Activated T-helper 1 cell treated with anti-CD3 and anti-CD28 coated beads, Interleukin-12 subunit alpha, Interleukin-12 subunit beta, Interleukin-2, Interleukin-4 antibody, amounts not matched to agents 30 ng/mL and 10 ng/mL and 1 ng/mL, durations not matched to agents 14 hours and 24 hours and 36 hours (primary cell): ENCODE measurements at regions not wholly inside any gene's neighbourhood (a gene's known extent, or its start where the extent isn't known, plus 50 kb on each side); places are given as distances from the start of the nearest gene placed in this dataset.
A peak's percentile ranks its signal among the peaks of the same experiment; 100 is the strongest.

ENCODE experiments used
- DNase-seq: peaks from one replicate; pipeline ENCODE4 v3.0.0; 2021; ENCODE audit warnings: low spot score
- H3K27ac Mint-ChIP-seq: one replicate; pipeline ENCODE4 v1.8.0; 2021; ENCODE audit warnings: mild to moderate bottlenecking, mixed read lengths
- H3K27me3 Mint-ChIP-seq: one replicate; pipeline ENCODE4 v1.8.0; 2022; ENCODE audit warnings: mild to moderate bottlenecking, moderate library complexity, mixed read lengths; ENCODE audit not compliant: insufficient read depth
- H3K36me3 Mint-ChIP-seq: one replicate; pipeline ENCODE4 v1.8.0; 2021; ENCODE audit warnings: low read depth, mixed read lengths
- H3K4me1 Mint-ChIP-seq: one replicate; pipeline ENCODE4 v1.8.0; 2021; ENCODE audit warnings: low read depth, mixed read lengths
- H3K4me3 Mint-ChIP-seq: one replicate; pipeline ENCODE4 v1.8.0; 2021; ENCODE audit warnings: mild to moderate bottlenecking, moderate library complexity, mixed read lengths
- H3K9me3 Mint-ChIP-seq: one replicate; pipeline ENCODE4 v1.8.0; 2021; ENCODE audit warnings: mixed read lengths
- intact Hi-C: fragments of 100-400 bp; cut with micrococcal nuclease; formaldehyde crosslinking; loops from one replicate; pipeline ENCODE4 v1.15.1; 2024

- Mint-ChIP-seq H3K36me3 (no peaks in the 10 kb centered on the region), H3K4me1 (no peaks in the 10 kb centered on the region), H3K27ac (no peak overlapping the region), H3K27me3 (peaks cover 13% of the 10 kb centered on the region), H3K9me3 (no peaks in the 10 kb centered on the region), H3K4me3 (no peak overlapping the region)
- no peak for DNase-seq
- intact Hi-C loops, result no loop called here
These were observed 73.3 kb upstream of the FAM171A1 start for GRCh38 chr10:15444105-15445005.

GRCh38 chr10:15442056-15442455, 71.0 kb upstream of the FAM171A1 start:
- DNase-seq, result no peak
- Mint-ChIP-seq H3K4me1 (no peaks in the 10 kb centered on the region), H3K36me3 (no peaks in the 10 kb centered on the region), H3K9me3 (no peaks in the 10 kb centered on the region), H3K27ac (no peak overlapping the region), H3K4me3 (no peak overlapping the region), H3K27me3 (peaks cover 13% of the 10 kb centered on the region)
- intact Hi-C loops, result no loop called here

- no peaks in the 10 kb centered on the region for H3K36me3 Mint-ChIP-seq
- intact Hi-C loops, result no loop called here
- H3K9me3 Mint-ChIP-seq, result no peaks in the 10 kb centered on the region
- DNase-seq, result no peak
- no peak overlapping the region for H3K4me3 Mint-ChIP-seq
- H3K4me1 Mint-ChIP-seq, result no peaks in the 10 kb centered on the region
- no peak overlapping the region for H3K27ac Mint-ChIP-seq
- H3K27me3 Mint-ChIP-seq, result peaks cover 15% of the 10 kb centered on the region
These were observed 69.2 kb upstream of the FAM171A1 start for GRCh38 chr10:15440204-15440711.

GRCh38 chr10:15439341-15439842, 68.3 kb upstream of the FAM171A1 start:
- no peaks in the 10 kb centered on the region for H3K9me3 Mint-ChIP-seq
- no peak overlapping the region for H3K4me3 Mint-ChIP-seq
- no peak for DNase-seq
- no peaks in the 10 kb centered on the region for H3K36me3 Mint-ChIP-seq
- H3K27ac Mint-ChIP-seq, result no peak overlapping the region
- no peaks in the 10 kb centered on the region for H3K4me1 Mint-ChIP-seq
- H3K27me3 Mint-ChIP-seq, result peaks cover 15% of the 10 kb centered on the region
- intact Hi-C loops, result loop anchor here (10.0 kb wide), 1 partner anchor 115 kb away; no protein-coding TSS in a partner anchor

GRCh38 chr10:15436696-15437095, 65.6 kb upstream of the FAM171A1 start:
- H3K27me3 Mint-ChIP-seq, result peaks cover 8% of the 10 kb centered on the region
- no peaks in the 10 kb centered on the region for H3K4me1 Mint-ChIP-seq
- no peaks in the 10 kb centered on the region for H3K36me3 Mint-ChIP-seq
- H3K4me3 Mint-ChIP-seq, result no peak overlapping the region
- DNase-seq, result no peak
- H3K27ac Mint-ChIP-seq, result no peak overlapping the region
- no peaks in the 10 kb centered on the region for H3K9me3 Mint-ChIP-seq
- intact Hi-C loops, result loop anchor here (10.0 kb wide), 1 partner anchor 118 kb away; no protein-coding TSS in a partner anchor

- H3K4me3 Mint-ChIP-seq, result peak overlapping the region; percentile 65
- H3K27me3 Mint-ChIP-seq, result peaks cover 5% of the 10 kb centered on the region
- H3K27ac Mint-ChIP-seq, result no peak overlapping the region
- DNase-seq, result no peak
- no peaks in the 10 kb centered on the region for H3K4me1 Mint-ChIP-seq
- intact Hi-C loops, result loop anchor here (1.0 to 10.0 kb wide), 3 partner anchors 121 to 310 kb away; no protein-coding TSS in a partner anchor
- H3K9me3 Mint-ChIP-seq, result no peaks in the 10 kb centered on the region
- no peaks in the 10 kb centered on the region for H3K36me3 Mint-ChIP-seq
These were observed 62.9 kb upstream of the FAM171A1 start for GRCh38 chr10:15433850-15434537.

GRCh38 chr10:15432266-15432665, 61.2 kb upstream of the FAM171A1 start:
- no peaks in the 10 kb centered on the region for H3K4me1 Mint-ChIP-seq
- H3K36me3 Mint-ChIP-seq, result no peaks in the 10 kb centered on the region
- H3K27ac Mint-ChIP-seq, result no peak overlapping the region
- intact Hi-C loops, result loop anchor here (10.0 kb wide), 1 partner anchor 123 kb away; no protein-coding TSS in a partner anchor
- no peaks in the 10 kb centered on the region for H3K9me3 Mint-ChIP-seq
- no peak for DNase-seq
- H3K27me3 Mint-ChIP-seq, result peaks cover 9% of the 10 kb centered on the region
- no peak overlapping the region for H3K4me3 Mint-ChIP-seq

- H3K9me3 Mint-ChIP-seq, result no peaks in the 10 kb centered on the region
- no peak overlapping the region for H3K27ac Mint-ChIP-seq
- peaks cover 9% of the 10 kb centered on the region for H3K27me3 Mint-ChIP-seq
- no peak for DNase-seq
- no peaks in the 10 kb centered on the region for H3K36me3 Mint-ChIP-seq
- intact Hi-C loops, result loop anchor here (10.0 kb wide), 1 partner anchor 124 kb away; no protein-coding TSS in a partner anchor
- H3K4me3 Mint-ChIP-seq, result no peak overlapping the region
- no peaks in the 10 kb centered on the region for H3K4me1 Mint-ChIP-seq
These were observed 60.1 kb upstream of the FAM171A1 start for GRCh38 chr10:15430969-15431771.

GRCh38 chr10:15428681-15429080, 57.6 kb upstream of the FAM171A1 start:
- intact Hi-C loops, result no loop called here
- no peak overlapping the region for H3K27ac Mint-ChIP-seq

GRCh38 chr10:15427843-15428414, 56.8 kb upstream of the FAM171A1 start:
- no peaks in the 10 kb centered on the region for H3K4me1 Mint-ChIP-seq
- DNase-seq, result no peak
- H3K27me3 Mint-ChIP-seq, result peaks cover 7% of the 10 kb centered on the region
- intact Hi-C loops, result no loop called here
- H3K36me3 Mint-ChIP-seq, result no peaks in the 10 kb centered on the region
- H3K9me3 Mint-ChIP-seq, result no peaks in the 10 kb centered on the region
- H3K4me3 Mint-ChIP-seq, result no peak overlapping the region
- H3K27ac Mint-ChIP-seq, result no peak overlapping the region

More at GRCh38 chr10:15428681-15429080, 57.6 kb upstream of the FAM171A1 start:
- no peak for DNase-seq
- Mint-ChIP-seq H3K27me3 (peaks cover 7% of the 10 kb centered on the region), H3K4me1 (no peaks in the 10 kb centered on the region), H3K4me3 (no peak overlapping the region), H3K9me3 (no peaks in the 10 kb centered on the region), H3K36me3 (no peaks in the 10 kb centered on the region)

- no peaks in the 10 kb centered on the region for H3K36me3 Mint-ChIP-seq
- no peaks in the 10 kb centered on the region for H3K4me1 Mint-ChIP-seq
- peaks cover 9% of the 10 kb centered on the region for H3K27me3 Mint-ChIP-seq
- no peak overlapping the region for H3K4me3 Mint-ChIP-seq
- no peak overlapping the region for H3K27ac Mint-ChIP-seq
- DNase-seq, result no peak
- H3K9me3 Mint-ChIP-seq, result no peaks in the 10 kb centered on the region
- intact Hi-C loops, result no loop called here
These were observed 55.5 kb upstream of the FAM171A1 start for GRCh38 chr10:15426558-15426957.

- intact Hi-C loops, result no loop called here
- H3K4me1 Mint-ChIP-seq, result no peaks in the 10 kb centered on the region
These were observed 55.0 kb upstream of the FAM171A1 start for GRCh38 chr10:15426115-15426514.

More at GRCh38 chr10:15426115-15426514, 55.0 kb upstream of the FAM171A1 start:
- Mint-ChIP-seq H3K36me3 (no peaks in the 10 kb centered on the region), H3K27ac (no peak overlapping the region), H3K9me3 (no peaks in the 10 kb centered on the region), H3K27me3 (peaks cover 9% of the 10 kb centered on the region), H3K4me3 (no peak overlapping the region)
- DNase-seq, result no peak
